HL-60 (cell line): ENCODE measurements at regions not wholly inside any gene's neighbourhood (a gene's known extent, or its start where the extent isn't known, plus 50 kb on each side); places are given as distances from the start of the nearest gene placed in this dataset.

ENCODE experiments used
- DNase-seq, 2 experiments: peaks; one replicate each; pipeline ENCODE4 v3.0.0-alpha.2; 2010 to 2020; ENCODE audit warnings: low read depth in 1 of 2, low spot score in 1 of 2
- H3K27ac ChIP-seq: fragments of 250-450 bp; sonication (Bioruptor Pico); replicated peaks from 2 replicates; pipeline ENCODE4 v1.5.1; 2020; ENCODE audit warnings: mild to moderate bottlenecking, moderate library complexity
- H3K27me3 ChIP-seq: fragments of 250-450 bp; sonication (Bioruptor Pico); 2 replicates; pipeline ENCODE4 v1.5.1; 2021; ENCODE audit warnings: mild to moderate bottlenecking, moderate library complexity; ENCODE audit not compliant: insufficient read depth, poor library complexity, severe bottlenecking
- H3K4me3 ChIP-seq: replicated peaks from 2 replicates; pipeline ENCODE4 v1.5.1; 2011; ENCODE audit warnings: mild to moderate bottlenecking, control low read depth, low read length; ENCODE audit not compliant: insufficient read depth
- CTCF ChIP-seq: IDR thresholded peaks from one replicate; pipeline ENCODE4 v1.5.1; 2011; ENCODE audit warnings: low read length, control low read depth, inconsistent platforms; ENCODE audit not compliant: insufficient read depth
- GABPA ChIP-seq: IDR thresholded peaks from 2 replicates; pipeline ENCODE4 v1.6.1; 2012; ENCODE audit warnings: low read depth
- POLR2AphosphoS5 ChIP-seq: IDR thresholded peaks from 2 replicates; pipeline ENCODE4 v1.6.1; 2012; ENCODE audit warnings: low read depth
- SPI1 ChIP-seq: IDR thresholded peaks from 2 replicates; pipeline ENCODE4 v1.6.1; 2012; ENCODE audit warnings: low read depth, mild to moderate bottlenecking, borderline replicate concordance
- TF ChIP-seq, protein P1 (sequence below): IDR thresholded peaks from 2 replicates; pipeline ENCODE4 v1.6.1; 2012; ENCODE audit warnings: low read depth; ENCODE audit not compliant: insufficient replicate concordance

GRCh38 chr2:120659275-120659977 lies 76.2 kb upstream of the GLI2 start:
- no peak for DNase-seq
- no peak overlapping the region for H3K27ac ChIP-seq
- TF ChIP-seq, protein P1, sequence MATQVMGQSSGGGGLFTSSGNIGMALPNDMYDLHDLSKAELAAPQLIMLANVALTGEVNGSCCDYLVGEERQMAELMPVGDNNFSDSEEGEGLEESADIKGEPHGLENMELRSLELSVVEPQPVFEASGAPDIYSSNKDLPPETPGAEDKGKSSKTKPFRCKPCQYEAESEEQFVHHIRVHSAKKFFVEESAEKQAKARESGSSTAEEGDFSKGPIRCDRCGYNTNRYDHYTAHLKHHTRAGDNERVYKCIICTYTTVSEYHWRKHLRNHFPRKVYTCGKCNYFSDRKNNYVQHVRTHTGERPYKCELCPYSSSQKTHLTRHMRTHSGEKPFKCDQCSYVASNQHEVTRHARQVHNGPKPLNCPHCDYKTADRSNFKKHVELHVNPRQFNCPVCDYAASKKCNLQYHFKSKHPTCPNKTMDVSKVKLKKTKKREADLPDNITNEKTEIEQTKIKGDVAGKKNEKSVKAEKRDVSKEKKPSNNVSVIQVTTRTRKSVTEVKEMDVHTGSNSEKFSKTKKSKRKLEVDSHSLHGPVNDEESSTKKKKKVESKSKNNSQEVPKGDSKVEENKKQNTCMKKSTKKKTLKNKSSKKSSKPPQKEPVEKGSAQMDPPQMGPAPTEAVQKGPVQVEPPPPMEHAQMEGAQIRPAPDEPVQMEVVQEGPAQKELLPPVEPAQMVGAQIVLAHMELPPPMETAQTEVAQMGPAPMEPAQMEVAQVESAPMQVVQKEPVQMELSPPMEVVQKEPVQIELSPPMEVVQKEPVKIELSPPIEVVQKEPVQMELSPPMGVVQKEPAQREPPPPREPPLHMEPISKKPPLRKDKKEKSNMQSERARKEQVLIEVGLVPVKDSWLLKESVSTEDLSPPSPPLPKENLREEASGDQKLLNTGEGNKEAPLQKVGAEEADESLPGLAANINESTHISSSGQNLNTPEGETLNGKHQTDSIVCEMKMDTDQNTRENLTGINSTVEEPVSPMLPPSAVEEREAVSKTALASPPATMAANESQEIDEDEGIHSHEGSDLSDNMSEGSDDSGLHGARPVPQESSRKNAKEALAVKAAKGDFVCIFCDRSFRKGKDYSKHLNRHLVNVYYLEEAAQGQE, result no peak
- no peak overlapping the region for H3K4me3 ChIP-seq
- H3K27me3 ChIP-seq, result no peaks in the 10 kb centered on the region

DNA sequence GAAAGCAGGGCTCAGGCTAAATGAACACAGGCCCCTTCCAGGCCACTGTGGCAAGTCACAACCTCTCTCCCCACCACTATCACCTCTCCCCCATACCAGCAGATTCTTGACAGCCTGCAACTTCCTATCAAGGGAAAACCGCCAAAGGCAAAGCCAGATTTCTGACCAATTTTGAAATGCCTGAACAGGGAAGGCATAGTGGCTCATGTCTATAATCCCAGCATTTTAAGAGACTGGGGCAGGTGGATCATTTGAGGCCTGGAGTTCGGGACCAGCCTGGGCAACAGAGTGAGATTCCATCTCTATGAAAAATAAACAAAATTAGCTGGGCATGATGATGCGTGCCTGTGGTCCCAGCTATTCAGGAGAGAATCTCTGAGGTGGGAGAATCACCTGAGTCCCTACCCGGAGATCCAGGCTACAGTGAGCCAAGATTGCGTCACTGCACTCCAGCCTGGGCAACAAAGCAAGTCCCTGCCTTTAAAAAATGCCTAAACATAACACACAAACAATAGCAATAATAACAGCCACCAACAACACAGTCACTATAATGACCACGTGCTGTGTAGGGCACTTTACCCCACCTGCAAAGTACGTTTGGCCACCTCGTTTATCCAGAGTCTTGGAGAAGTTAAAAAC lies 75.5 kb upstream of the GLI2 start:
- H3K27ac ChIP-seq, result no peak overlapping the region
- H3K27me3 ChIP-seq, result no peaks in the 10 kb centered on the region
- no peak overlapping the region for H3K4me3 ChIP-seq
- TF ChIP-seq POLR2AphosphoS5, result no peak
- no peak for TF ChIP-seq GABPA
- TF ChIP-seq SPI1, result no peak
- TF ChIP-seq, protein P1, result no peak
- TF ChIP-seq CTCF, result no peak
- DNase-seq, result no peak

- H3K4me3 ChIP-seq, result no peak overlapping the region
- no peak for DNase-seq
- TF ChIP-seq POLR2AphosphoS5, result no peak
- TF ChIP-seq CTCF, result no peak
- no peak for TF ChIP-seq SPI1
- TF ChIP-seq, protein P1, result no peak
- no peak for TF ChIP-seq GABPA
Observed at GRCh38 chr2:120660771-120661459, 74.8 kb upstream of the GLI2 start.

More at GRCh38 chr2:120660771-120661459, 74.8 kb upstream of the GLI2 start:
- no peak overlapping the region for H3K27ac ChIP-seq
- no peaks in the 10 kb centered on the region for H3K27me3 ChIP-seq
